Thyroid gland (tissue), 4 donors: ENCODE measurements at regions not wholly inside any gene's neighbourhood (a gene's known extent, or its start where the extent isn't known, plus 50 kb on each side); places are given as distances from the start of the nearest gene placed in this dataset.

Experiments used
- DNase-seq, 2 donors: peaks; one replicate each; pipeline ENCODE4 v3.0.0-alpha.2; 2019
- H3K27ac ChIP-seq, 3 donors: fragments of 200-600 bp; sonication (generic); 1 replicate in 2 of 3; 2 replicates in 1 of 3; pipeline ENCODE4 v1.5.1; 2016 to 2019; ENCODE audit warnings: mild to moderate bottlenecking in 1 of 3, moderate library complexity in 1 of 3
- H3K27me3 ChIP-seq: fragments of 200-600 bp; sonication (generic); one replicate; pipeline ENCODE4 v1.5.1; 2019
- H3K36me3 ChIP-seq, 2 donors: fragments of 200-600 bp; sonication (generic); one replicate each; pipeline ENCODE4 v1.5.1; 2016 to 2019
- H3K4me1 ChIP-seq, 2 donors: fragments of 200-600 bp; sonication (generic); one replicate each; pipeline ENCODE4 v1.5.1; 2017 to 2019
- H3K4me3 ChIP-seq, 3 donors: fragments of 200-600 bp; sonication (generic); replicated peaks in 1 of 3; 1 replicate in 2 of 3; 2 replicates in 1 of 3; pipeline ENCODE4 v1.5.1; 2016; ENCODE audit warnings: mild to moderate bottlenecking in 1 of 3
- H3K9me3 ChIP-seq: fragments of 200-600 bp; sonication (generic); one replicate; pipeline ENCODE4 v1.5.1; 2017
- CTCF ChIP-seq, 6 experiments: fragments of 200-600 bp in 3 of 6; fragments of 450-650 bp in 3 of 6; sonication (generic) in 3 of 6; IDR thresholded peaks; one replicate each; pipeline ENCODE4 v1.5.1; 2016 to 2019; ENCODE audit warnings: antibody characterized with exemption in 6 of 6, mild to moderate bottlenecking in 2 of 6, inconsistent platforms in 1 of 6, moderate library complexity in 1 of 6
- POLR2A ChIP-seq, 2 donors: fragments of 450-650 bp; IDR thresholded peaks; one replicate each; pipeline ENCODE4 v1.6.1; 2017; ENCODE audit warnings: antibody characterized with exemption in 2 of 2, mild to moderate bottlenecking in 2 of 2, moderate library complexity in 1 of 2
- WGBS, 2 donors: methylation state at CpG; one replicate each; pipeline ENCODE4 v1.1.5; 2017; 5-methylcytosine and 5-hydroxymethylcytosine counted together
- intact Hi-C: fragments of 100-400 bp; cut with DNase I; formaldehyde crosslinking; loops from one replicate; pipeline ENCODE4 v1.15.1; 2023

- intact Hi-C loops: loop anchor here (10.0 kb wide), 2 partner anchors 223 to 403 kb away; no protein-coding TSS in a partner anchor
- Histone ChIP-seq H3K4me3 (no peak overlapping the region), H3K36me3 (peaks cover 6 to 18% of the 10 kb centered on the region in 2 donors)
Measured at GRCh38 chr17:77497578-77497934, 356.8 kb downstream of the SEC14L1 start.

GRCh38 chr17:77498091-77498741 lies 357.4 kb downstream of the SEC14L1 start:
- DNase-seq: no peak
- Histone ChIP-seq H3K9me3 (no peaks in the 10 kb centered on the region), H3K27ac (no peak overlapping the region), H3K4me1 (peaks cover 3 to 4% of the 10 kb centered on the region in 2 donors), H3K27me3 (no peaks in the 10 kb centered on the region), H3K36me3 (peaks cover 0 to 12% of the 10 kb centered on the region in 2 donors), H3K4me3 (no peak overlapping the region)
- intact Hi-C loops: loop anchor here (10.0 kb wide), 2 partner anchors 223 to 403 kb away; no protein-coding TSS in a partner anchor
- TF ChIP-seq POLR2A (IDR thresholded peaks at IDR 0.05) (no peak), CTCF (IDR thresholded peaks at IDR 0.05) (no peak)
- WGBS, 2 donors: 89 to 91% methylated on average over 14 to 17 of the region's 25 CpGs

More at GRCh38 chr17:77497578-77497934, 356.8 kb downstream of the SEC14L1 start:
- 98 to 100% methylated on average over 1 to 8 of the region's 8 CpGs for WGBS, 2 donors
- no peak for TF ChIP-seq CTCF (IDR thresholded peaks at IDR 0.05)
- no peak for TF ChIP-seq POLR2A (IDR thresholded peaks at IDR 0.05)
- Histone ChIP-seq H3K4me1 (peaks cover 3 to 4% of the 10 kb centered on the region in 2 donors), H3K27ac (no peak overlapping the region), H3K9me3 (no peaks in the 10 kb centered on the region), H3K27me3 (no peaks in the 10 kb centered on the region)
- DNase-seq: no peak

- Histone ChIP-seq H3K27ac (no peak overlapping the region), H3K27me3 (no peaks in the 10 kb centered on the region), H3K36me3 (peaks cover 0 to 8% of the 10 kb centered on the region in 2 donors), H3K9me3 (no peaks in the 10 kb centered on the region), H3K4me3 (no peak overlapping the region), H3K4me1 (peaks cover 3 to 4% of the 10 kb centered on the region in 2 donors)
- WGBS, 2 donors: 92 to 94% methylated on average over 19 to 25 of the region's 28 CpGs
- intact Hi-C loops: loop anchor here (10.0 kb wide), 2 partner anchors 224 to 404 kb away; no protein-coding TSS in a partner anchor
- TF ChIP-seq CTCF (IDR thresholded peaks at IDR 0.05) (no peak), POLR2A (IDR thresholded peaks at IDR 0.05) (no peak)
- no peak for DNase-seq
Measured at GRCh38 chr17:77498791-77499698, 358.3 kb downstream of the SEC14L1 start.

GRCh38 chr17:77499699-77500435 lies 359.1 kb downstream of the SEC14L1 start:
- intact Hi-C loops: loop anchor here (10.0 kb wide), 2 partner anchors 225 to 405 kb away; no protein-coding TSS in a partner anchor
- Histone ChIP-seq H3K27me3 (no peaks in the 10 kb centered on the region), H3K9me3 (no peaks in the 10 kb centered on the region), H3K27ac (no peak overlapping the region), H3K4me1 (no peaks in the 10 kb centered on the region), H3K4me3 (no peak overlapping the region), H3K36me3 (peaks cover 0 to 5% of the 10 kb centered on the region in 2 donors)
- no peak for DNase-seq
- no peak for TF ChIP-seq CTCF (IDR thresholded peaks at IDR 0.05)
- TF ChIP-seq POLR2A (IDR thresholded peaks at IDR 0.05): no peak
- WGBS, 2 donors: 89 to 99% methylated on average over 5 to 14 of the region's 14 CpGs
